ENCODE measurements at regions not wholly inside any gene's neighbourhood (a gene's known extent, or its start where the extent isn't known, plus 50 kb on each side); places are given as distances from the start of the nearest gene placed in this dataset.

- Histone ChIP-seq H3K27ac (ENCODE audit: low read length) (no peak overlapping the region), H3K4me1 (ENCODE audit: low read length) (no peaks in the 10 kb centered on the region), H3K27me3 (ENCODE audit: low read length) (no peaks in the 10 kb centered on the region), H3K9me2 (replicated peaks; ENCODE audit: insufficient read depth, low read length) (no peaks in the 10 kb centered on the region), H3K4me2 (ENCODE audit: low read depth, low read length, poor library complexity, severe bottlenecking) (no peak overlapping the region), H3K9me3 (ENCODE audit: low read length) (no peaks in the 10 kb centered on the region), H4K20me1 (ENCODE audit: insufficient read depth, low read depth, low read length) (no peaks in the 10 kb centered on the region), H3K36me3 (ENCODE audit: insufficient read depth, low read length) (no peaks in the 10 kb centered on the region), H3K9ac (ENCODE audit: low read length) (no peak overlapping the region), H3K79me2 (ENCODE audit: low read length) (no peaks in the 10 kb centered on the region), H3K4me3 (ENCODE audit: low read length) (no peak overlapping the region), H2AFZ (ENCODE audit: low read length) (no peak overlapping the region)
- DNase-seq: no peak
Observed at GRCh38 chrX:129158505-129158904, 364.8 kb downstream of the SMARCA1 start.

GRCh38 chrX:129145840-129146272 is 377.4 kb downstream of the SMARCA1 start:
- Histone ChIP-seq H3K27ac (ENCODE audit: low read length) (no peak overlapping the region), H4K20me1 (ENCODE audit: insufficient read depth, low read depth, low read length) (no peaks in the 10 kb centered on the region), H3K9me3 (ENCODE audit: low read length) (no peaks in the 10 kb centered on the region), H3K9ac (ENCODE audit: low read length) (no peak overlapping the region), H3K4me2 (ENCODE audit: low read depth, low read length, poor library complexity, severe bottlenecking) (no peak overlapping the region), H3K9me2 (replicated peaks; ENCODE audit: insufficient read depth, low read length) (no peaks in the 10 kb centered on the region), H3K36me3 (ENCODE audit: insufficient read depth, low read length) (no peaks in the 10 kb centered on the region), H2AFZ (ENCODE audit: low read length) (no peak overlapping the region), H3K4me1 (ENCODE audit: low read length) (no peaks in the 10 kb centered on the region), H3K4me3 (ENCODE audit: low read length) (no peak overlapping the region), H3K27me3 (ENCODE audit: low read length) (no peaks in the 10 kb centered on the region), H3K79me2 (ENCODE audit: low read length) (no peaks in the 10 kb centered on the region)
- DNase-seq: no peak

- H3K79me2 ChIP-seq (ENCODE audit: low read length): no peaks in the 10 kb centered on the region
- no peaks in the 10 kb centered on the region for H3K27me3 ChIP-seq (ENCODE audit: low read length)
- no peak for DNase-seq
- H4K20me1 ChIP-seq (ENCODE audit: insufficient read depth, low read depth, low read length): no peaks in the 10 kb centered on the region
- H3K36me3 ChIP-seq (ENCODE audit: insufficient read depth, low read length): no peaks in the 10 kb centered on the region
- no peaks in the 10 kb centered on the region for H3K9me3 ChIP-seq (ENCODE audit: low read length)
- no peak overlapping the region for H3K4me3 ChIP-seq (ENCODE audit: low read length)
- H3K9me2 ChIP-seq (replicated peaks; ENCODE audit: insufficient read depth, low read length): no peaks in the 10 kb centered on the region
- H3K4me1 ChIP-seq (ENCODE audit: low read length): no peaks in the 10 kb centered on the region
- H2AFZ ChIP-seq (ENCODE audit: low read length): no peak overlapping the region
- no peak overlapping the region for H3K9ac ChIP-seq (ENCODE audit: low read length)
- no peak overlapping the region for H3K4me2 ChIP-seq (ENCODE audit: low read depth, low read length, poor library complexity, severe bottlenecking)
- no peak overlapping the region for H3K27ac ChIP-seq (ENCODE audit: low read length)
Observed at GRCh38 chrX:129145385-129145784, 377.9 kb downstream of the SMARCA1 start.

GRCh38 chrX:129144172-129145038 is 378.9 kb downstream of the SMARCA1 start:
- no peaks in the 10 kb centered on the region for H4K20me1 ChIP-seq (ENCODE audit: insufficient read depth, low read depth, low read length)
- H3K79me2 ChIP-seq (ENCODE audit: low read length): no peaks in the 10 kb centered on the region
- no peak overlapping the region for H3K4me3 ChIP-seq (ENCODE audit: low read length)
- no peak overlapping the region for H3K9ac ChIP-seq (ENCODE audit: low read length)
- no peaks in the 10 kb centered on the region for H3K9me3 ChIP-seq (ENCODE audit: low read length)
- H3K4me1 ChIP-seq (ENCODE audit: low read length): no peaks in the 10 kb centered on the region
- no peaks in the 10 kb centered on the region for H3K27me3 ChIP-seq (ENCODE audit: low read length)
- no peak overlapping the region for H3K27ac ChIP-seq (ENCODE audit: low read length)
- no peak for DNase-seq
- no peak overlapping the region for H2AFZ ChIP-seq (ENCODE audit: low read length)
- no peaks in the 10 kb centered on the region for H3K36me3 ChIP-seq (ENCODE audit: insufficient read depth, low read length)
- H3K4me2 ChIP-seq (ENCODE audit: low read depth, low read length, poor library complexity, severe bottlenecking): no peak overlapping the region
- no peaks in the 10 kb centered on the region for H3K9me2 ChIP-seq (replicated peaks; ENCODE audit: insufficient read depth, low read length)

GRCh38 chrX:129139837-129140598 is 383.3 kb downstream of the SMARCA1 start:
- no peaks in the 10 kb centered on the region for H3K4me1 ChIP-seq (ENCODE audit: low read length)
- no peaks in the 10 kb centered on the region for H3K79me2 ChIP-seq (ENCODE audit: low read length)
- H3K27me3 ChIP-seq (ENCODE audit: low read length): no peaks in the 10 kb centered on the region
- no peak overlapping the region for H3K27ac ChIP-seq (ENCODE audit: low read length)
- no peak overlapping the region for H3K4me2 ChIP-seq (ENCODE audit: low read depth, low read length, poor library complexity, severe bottlenecking)
- no peak for DNase-seq
- no peak overlapping the region for H3K4me3 ChIP-seq (ENCODE audit: low read length)
- no peak overlapping the region for H3K9ac ChIP-seq (ENCODE audit: low read length)
- H4K20me1 ChIP-seq (ENCODE audit: insufficient read depth, low read depth, low read length): no peaks in the 10 kb centered on the region
- H2AFZ ChIP-seq (ENCODE audit: low read length): no peak overlapping the region
- no peaks in the 10 kb centered on the region for H3K9me2 ChIP-seq (replicated peaks; ENCODE audit: insufficient read depth, low read length)
- H3K9me3 ChIP-seq (ENCODE audit: low read length): no peaks in the 10 kb centered on the region
- no peaks in the 10 kb centered on the region for H3K36me3 ChIP-seq (ENCODE audit: insufficient read depth, low read length)

GRCh38 chrX:129125122-129125914 is 398.0 kb downstream of the SMARCA1 start:
- Histone ChIP-seq H3K4me3 (ENCODE audit: low read length) (no peak overlapping the region), H3K27me3 (ENCODE audit: low read length) (no peaks in the 10 kb centered on the region), H3K4me1 (ENCODE audit: low read length) (no peaks in the 10 kb centered on the region), H3K79me2 (ENCODE audit: low read length) (no peaks in the 10 kb centered on the region), H4K20me1 (ENCODE audit: insufficient read depth, low read depth, low read length) (no peaks in the 10 kb centered on the region), H3K4me2 (ENCODE audit: low read depth, low read length, poor library complexity, severe bottlenecking) (no peak overlapping the region), H2AFZ (ENCODE audit: low read length) (no peak overlapping the region), H3K36me3 (ENCODE audit: insufficient read depth, low read length) (no peaks in the 10 kb centered on the region), H3K9me3 (ENCODE audit: low read length) (no peaks in the 10 kb centered on the region), H3K27ac (ENCODE audit: low read length) (no peak overlapping the region), H3K9me2 (replicated peaks; ENCODE audit: insufficient read depth, low read length) (no peaks in the 10 kb centered on the region), H3K9ac (ENCODE audit: low read length) (no peak overlapping the region)
- DNase-seq: no peak

GRCh38 chrX:129123795-129124194 is 399.5 kb downstream of the SMARCA1 start:
- no peaks in the 10 kb centered on the region for H3K4me1 ChIP-seq (ENCODE audit: low read length)
- H3K9ac ChIP-seq (ENCODE audit: low read length): no peak overlapping the region
- no peaks in the 10 kb centered on the region for H3K9me2 ChIP-seq (replicated peaks; ENCODE audit: insufficient read depth, low read length)
- H3K36me3 ChIP-seq (ENCODE audit: insufficient read depth, low read length): no peaks in the 10 kb centered on the region
- no peaks in the 10 kb centered on the region for H4K20me1 ChIP-seq (ENCODE audit: insufficient read depth, low read depth, low read length)
- H2AFZ ChIP-seq (ENCODE audit: low read length): no peak overlapping the region
- H3K27me3 ChIP-seq (ENCODE audit: low read length): no peaks in the 10 kb centered on the region
- H3K27ac ChIP-seq (ENCODE audit: low read length): no peak overlapping the region
- H3K9me3 ChIP-seq (ENCODE audit: low read length): no peaks in the 10 kb centered on the region
- H3K79me2 ChIP-seq (ENCODE audit: low read length): no peaks in the 10 kb centered on the region
- no peak overlapping the region for H3K4me2 ChIP-seq (ENCODE audit: low read depth, low read length, poor library complexity, severe bottlenecking)
- H3K4me3 ChIP-seq (ENCODE audit: low read length): no peak overlapping the region
- DNase-seq: no peak

All from Karpas-422 (cell line).